ENCODE measurements at regions not wholly inside any gene's neighbourhood (a gene's known extent, or its start where the extent isn't known, plus 50 kb on each side); places are given as distances from the start of the nearest gene placed in this dataset.
"Not testable (repeated sequence)": the region's sequence is repeated elsewhere in the genome, so short reads cannot be mapped to it uniquely, and the experiment has no call there.

DNA sequence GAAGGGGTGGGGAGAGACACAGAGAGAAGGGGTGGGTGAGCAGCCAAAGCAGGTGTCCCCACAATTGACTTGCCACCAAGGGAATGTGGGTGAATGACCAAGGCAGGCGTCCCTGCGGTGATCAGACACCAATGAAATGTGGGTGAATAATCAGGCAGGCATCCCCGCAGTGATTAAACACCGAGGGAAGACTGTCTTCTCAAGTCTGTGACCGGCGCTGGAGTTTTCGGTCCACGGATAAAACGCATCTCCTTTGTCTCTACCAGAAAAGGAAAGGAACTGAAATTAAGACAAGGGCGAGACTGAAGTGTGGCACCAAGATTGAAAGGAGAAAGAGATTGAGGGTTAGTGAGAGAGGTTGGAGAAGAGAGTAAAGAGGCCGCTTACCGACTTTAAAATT, 90.0 kb upstream of the NUDT6 start:
- TF ChIP-seq, protein P1, sequence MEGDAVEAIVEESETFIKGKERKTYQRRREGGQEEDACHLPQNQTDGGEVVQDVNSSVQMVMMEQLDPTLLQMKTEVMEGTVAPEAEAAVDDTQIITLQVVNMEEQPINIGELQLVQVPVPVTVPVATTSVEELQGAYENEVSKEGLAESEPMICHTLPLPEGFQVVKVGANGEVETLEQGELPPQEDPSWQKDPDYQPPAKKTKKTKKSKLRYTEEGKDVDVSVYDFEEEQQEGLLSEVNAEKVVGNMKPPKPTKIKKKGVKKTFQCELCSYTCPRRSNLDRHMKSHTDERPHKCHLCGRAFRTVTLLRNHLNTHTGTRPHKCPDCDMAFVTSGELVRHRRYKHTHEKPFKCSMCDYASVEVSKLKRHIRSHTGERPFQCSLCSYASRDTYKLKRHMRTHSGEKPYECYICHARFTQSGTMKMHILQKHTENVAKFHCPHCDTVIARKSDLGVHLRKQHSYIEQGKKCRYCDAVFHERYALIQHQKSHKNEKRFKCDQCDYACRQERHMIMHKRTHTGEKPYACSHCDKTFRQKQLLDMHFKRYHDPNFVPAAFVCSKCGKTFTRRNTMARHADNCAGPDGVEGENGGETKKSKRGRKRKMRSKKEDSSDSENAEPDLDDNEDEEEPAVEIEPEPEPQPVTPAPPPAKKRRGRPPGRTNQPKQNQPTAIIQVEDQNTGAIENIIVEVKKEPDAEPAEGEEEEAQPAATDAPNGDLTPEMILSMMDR (conservative IDR thresholded peaks at IDR 0.05; ENCODE audit: low read depth, low read length), result not testable (repeated sequence)
- TF ChIP-seq EZH2phosphoT487 (IDR thresholded peaks at IDR 0.05; ENCODE audit: borderline replicate concordance, low read length), result not testable (repeated sequence)
